Sigmoid colon (tissue), 6 donors: ENCODE measurements at regions not wholly inside any gene's neighbourhood (a gene's known extent, or its start where the extent isn't known, plus 50 kb on each side); places are given as distances from the start of the nearest gene placed in this dataset.
A peak's percentile ranks its signal among the peaks of the same experiment; 100 is the strongest.

Experiments
- DNase-seq: peaks from one replicate; pipeline ENCODE4 v3.0.0-alpha.2; 2019
- H3K27ac ChIP-seq, 4 donors: fragments of 200-600 bp; sonication (generic); one replicate each; pipeline ENCODE4 v1.5.1; 2016 to 2019; ENCODE audit warnings: mild to moderate bottlenecking in 1 of 4
- H3K27me3 ChIP-seq, 3 donors: fragments of 200-600 bp; sonication (generic); one replicate each; pipeline ENCODE4 v1.5.1; 2019; ENCODE audit warnings: mild to moderate bottlenecking in 1 of 3
- H3K36me3 ChIP-seq, 4 donors: fragments of 200-600 bp; sonication (generic); one replicate each; pipeline ENCODE4 v1.5.1; 2016 to 2019
- H3K4me1 ChIP-seq, 4 donors: fragments of 200-600 bp; sonication (generic); one replicate each; pipeline ENCODE4 v1.5.1; 2017 to 2019
- H3K4me3 ChIP-seq, 4 donors: fragments of 200-600 bp; sonication (generic); one replicate each; pipeline ENCODE4 v1.5.1; 2017 to 2019; ENCODE audit warnings: mild to moderate bottlenecking in 2 of 4, moderate library complexity in 1 of 4
- H3K9me3 ChIP-seq, 4 donors: fragments of 200-600 bp in 3 of 4; sonication (generic) in 3 of 4; one replicate each; pipeline versions ENCODE4 v1.5.1 to v1.6.1; 2013 to 2019
- EP300 ChIP-seq, 4 donors: sonication (generic); formaldehyde crosslinking; IDR thresholded peaks; one replicate each; pipeline ENCODE4 v1.6.1; 2017; ENCODE audit warnings: antibody characterized with exemption in 4 of 4
- POLR2A ChIP-seq, 2 donors: fragments of 450-650 bp; IDR thresholded peaks; one replicate each; pipeline ENCODE4 v1.6.1; 2016; ENCODE audit warnings: antibody characterized with exemption in 2 of 2, mild to moderate bottlenecking in 2 of 2, moderate library complexity in 2 of 2
- POLR2AphosphoS5 ChIP-seq, 4 donors: sonication (generic); formaldehyde crosslinking; IDR thresholded peaks; one replicate each; pipeline ENCODE4 v1.6.1; 2017; ENCODE audit warnings: antibody characterized with exemption in 4 of 4
- WGBS, 2 donors: extraction: QIAGEN DNeasy Blood & Tissue Kit; methylation state at CpG; one replicate each; pipeline ENCODE4 v1.1.7; 2013; 5-methylcytosine and 5-hydroxymethylcytosine counted together
- intact Hi-C: fragments of 100-400 bp; cut with DNase I; formaldehyde crosslinking; loops from one replicate; pipeline ENCODE4 v1.15.1; 2023
- TF ChIP-seq, protein P1 (sequence below), 4 experiments: fragments of 450-650 bp in 3 of 4; fragments of 200-600 bp in 1 of 4; IDR thresholded peaks; one replicate each; pipeline ENCODE4 v1.5.1; 2016 to 2019; ENCODE audit warnings: antibody characterized with exemption in 4 of 4, mild to moderate bottlenecking in 3 of 4, moderate library complexity in 2 of 4
- donor health status: healthy with polysubstance abuse.
- donor health status: healthy.

DNA sequence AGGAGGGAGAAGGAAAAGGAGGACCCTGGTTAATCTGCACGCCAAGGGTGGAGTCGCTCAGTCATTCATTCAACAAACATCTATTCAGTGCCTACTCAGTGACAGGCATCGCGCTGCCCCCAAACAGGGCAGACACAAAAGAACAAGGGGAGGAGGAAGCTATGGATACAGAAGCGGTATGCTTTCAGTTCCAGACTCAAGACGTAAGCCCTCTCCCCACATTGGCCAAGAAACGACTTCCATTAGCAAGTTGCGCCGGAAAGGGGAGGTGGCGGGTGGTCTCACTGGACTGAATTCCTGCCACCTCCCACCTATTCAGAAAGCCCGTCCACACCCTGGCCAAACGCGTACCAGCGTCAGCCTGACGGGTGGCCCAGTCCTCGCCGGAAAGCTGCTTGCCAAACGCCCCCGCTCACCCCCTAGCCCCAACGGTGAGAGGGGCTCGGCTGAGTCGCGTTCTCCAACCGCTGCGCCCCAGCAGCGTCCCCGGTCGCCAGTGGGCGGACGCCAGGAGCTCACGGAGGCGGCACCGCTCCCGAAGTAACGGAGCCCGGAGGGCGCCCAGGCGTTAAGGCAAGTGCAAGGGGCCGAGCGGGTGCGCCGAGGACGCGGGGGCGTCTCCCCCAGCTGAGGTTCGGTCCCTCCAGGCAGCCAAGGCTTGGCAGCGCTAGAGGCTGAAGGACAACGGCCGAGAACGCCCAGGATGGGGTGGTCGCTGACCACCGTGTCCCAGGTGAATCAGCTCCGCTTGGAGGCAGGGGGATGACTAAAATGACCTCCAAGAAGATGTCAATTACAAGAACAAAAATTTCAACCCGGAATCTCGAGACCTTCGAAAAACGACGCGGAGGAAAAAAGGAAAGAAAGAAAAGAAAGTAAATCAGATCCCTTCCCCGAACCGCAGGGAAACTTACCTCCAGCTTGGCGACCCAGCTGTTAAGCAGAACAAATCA, 470.7 kb downstream of the SOX9 start:
- H3K4me3 ChIP-seq, result peak overlapping the region; percentile 28 to 51 (median 46)
- no peaks in the 10 kb centered on the region for H3K9me3 ChIP-seq
- H3K36me3 ChIP-seq, result no peaks in the 10 kb centered on the region
- WGBS, 2 donors, result 1 to 2% methylated on average over 62 of the region's 62 CpGs
- peak overlapping the region; percentile 33 to 61 (median 51) for H3K27ac ChIP-seq
- H3K27me3 ChIP-seq, result peaks cover 8 to 60% (median 26%) of the 10 kb centered on the region in 3 donors
- H3K4me1 ChIP-seq, result peaks cover 0 to 18% (median 15%) of the 10 kb centered on the region in 4 donors
- intact Hi-C loops, result no loop called here
- DNase-seq, result no peak
- TF ChIP-seq EP300 (IDR thresholded peaks at IDR 0.05) (no peak), POLR2AphosphoS5 (IDR thresholded peaks at IDR 0.05) (no peak), POLR2A (IDR thresholded peaks at IDR 0.05) (no peak)
- TF ChIP-seq, protein P1, sequence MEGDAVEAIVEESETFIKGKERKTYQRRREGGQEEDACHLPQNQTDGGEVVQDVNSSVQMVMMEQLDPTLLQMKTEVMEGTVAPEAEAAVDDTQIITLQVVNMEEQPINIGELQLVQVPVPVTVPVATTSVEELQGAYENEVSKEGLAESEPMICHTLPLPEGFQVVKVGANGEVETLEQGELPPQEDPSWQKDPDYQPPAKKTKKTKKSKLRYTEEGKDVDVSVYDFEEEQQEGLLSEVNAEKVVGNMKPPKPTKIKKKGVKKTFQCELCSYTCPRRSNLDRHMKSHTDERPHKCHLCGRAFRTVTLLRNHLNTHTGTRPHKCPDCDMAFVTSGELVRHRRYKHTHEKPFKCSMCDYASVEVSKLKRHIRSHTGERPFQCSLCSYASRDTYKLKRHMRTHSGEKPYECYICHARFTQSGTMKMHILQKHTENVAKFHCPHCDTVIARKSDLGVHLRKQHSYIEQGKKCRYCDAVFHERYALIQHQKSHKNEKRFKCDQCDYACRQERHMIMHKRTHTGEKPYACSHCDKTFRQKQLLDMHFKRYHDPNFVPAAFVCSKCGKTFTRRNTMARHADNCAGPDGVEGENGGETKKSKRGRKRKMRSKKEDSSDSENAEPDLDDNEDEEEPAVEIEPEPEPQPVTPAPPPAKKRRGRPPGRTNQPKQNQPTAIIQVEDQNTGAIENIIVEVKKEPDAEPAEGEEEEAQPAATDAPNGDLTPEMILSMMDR (IDR thresholded peaks at IDR 0.05), result no peak

DNA sequence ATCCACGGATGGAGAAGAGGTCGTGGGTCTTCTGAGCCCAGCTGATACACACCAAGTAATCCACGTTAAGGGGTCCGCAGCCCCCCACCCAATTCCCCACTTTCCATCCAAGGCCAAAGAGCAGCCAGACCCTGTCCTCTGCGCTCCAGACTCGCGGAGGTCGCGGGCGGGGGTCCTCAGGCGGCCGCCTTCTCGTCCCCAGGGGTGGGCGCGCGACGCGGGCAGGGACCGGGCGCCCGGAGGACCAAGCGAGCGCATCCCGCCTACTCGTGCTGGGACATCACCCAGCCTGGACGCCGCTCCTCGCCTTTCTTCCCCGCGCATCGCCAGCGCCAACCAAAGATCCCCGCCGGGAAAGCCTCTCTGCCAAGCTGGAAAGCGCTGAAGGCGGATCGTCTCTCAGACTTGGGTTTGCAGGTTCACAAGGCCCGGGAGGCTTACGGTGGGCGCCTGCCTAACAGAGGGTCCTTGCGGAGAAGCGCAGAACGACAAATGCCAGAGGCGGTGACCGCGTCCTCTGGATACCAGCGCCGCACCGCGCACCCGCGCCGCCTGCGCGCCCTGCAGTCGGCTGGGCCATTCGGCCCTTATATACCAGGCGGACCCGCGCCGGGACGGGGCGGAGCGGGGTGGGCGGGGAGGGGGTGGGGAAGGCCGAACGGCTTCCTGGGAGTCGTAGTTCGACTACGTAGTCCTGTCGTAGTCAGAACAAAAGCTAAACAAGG, 471.6 kb downstream of the SOX9 start:
- Histone ChIP-seq H3K36me3 (no peaks in the 10 kb centered on the region), H3K27me3 (peaks cover 8 to 60% (median 26%) of the 10 kb centered on the region in 3 donors), H3K4me3 (peak overlapping the region; percentile 28 to 51 (median 46)), H3K9me3 (no peaks in the 10 kb centered on the region), H3K4me1 (peaks cover 0 to 18% (median 15%) of the 10 kb centered on the region in 4 donors), H3K27ac (peak overlapping the region; percentile 33 to 61 (median 51))
- TF ChIP-seq, protein P1 (IDR thresholded peaks at IDR 0.05), result no peak
- TF ChIP-seq POLR2A (IDR thresholded peaks at IDR 0.05) (peak; percentile 58 to 93), POLR2AphosphoS5 (IDR thresholded peaks at IDR 0.05) (peak; percentile 71 to 93 (median 91)), EP300 (IDR thresholded peaks at IDR 0.05) (no peak)
- DNase-seq, result no peak
- intact Hi-C loops, result no loop called here
- WGBS, 2 donors, result 1% methylated on average over 71 of the region's 71 CpGs

DNA sequence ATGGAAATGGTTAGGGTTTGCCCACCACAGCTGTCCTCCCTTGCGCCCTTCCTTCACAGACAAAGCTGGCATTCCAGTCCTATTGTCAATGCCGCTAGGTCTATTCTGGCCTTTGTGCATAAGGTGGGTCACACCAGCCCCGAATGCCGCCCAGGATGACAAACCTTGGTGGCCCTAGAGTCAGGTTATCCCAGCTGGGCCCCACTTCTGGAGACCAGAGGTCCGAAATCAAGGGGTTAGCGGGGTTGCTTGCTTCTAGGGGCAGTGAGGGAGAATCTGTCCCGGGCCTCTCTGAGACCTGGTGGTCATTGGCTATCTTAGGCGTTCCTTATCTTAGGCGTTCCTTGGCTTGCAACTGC, 472.1 kb downstream of the SOX9 start:
- 68 to 82% methylated on average over 9 of the region's 9 CpGs for WGBS, 2 donors
- Histone ChIP-seq H3K27me3 (peaks cover 8 to 55% (median 26%) of the 10 kb centered on the region in 3 donors), H3K27ac (no peak overlapping the region), H3K4me3 (peak overlapping the region in 2 of 4 donors; percentile 42 to 51), H3K9me3 (no peaks in the 10 kb centered on the region), H3K36me3 (no peaks in the 10 kb centered on the region), H3K4me1 (peaks cover 0 to 18% (median 15%) of the 10 kb centered on the region in 4 donors)
- no peak for DNase-seq
- intact Hi-C loops, result no loop called here
- TF ChIP-seq POLR2A (IDR thresholded peaks at IDR 0.05) (no peak), POLR2AphosphoS5 (IDR thresholded peaks at IDR 0.05) (no peak), EP300 (IDR thresholded peaks at IDR 0.05) (no peak)
- TF ChIP-seq, protein P1 (IDR thresholded peaks at IDR 0.05), result no peak

DNA sequence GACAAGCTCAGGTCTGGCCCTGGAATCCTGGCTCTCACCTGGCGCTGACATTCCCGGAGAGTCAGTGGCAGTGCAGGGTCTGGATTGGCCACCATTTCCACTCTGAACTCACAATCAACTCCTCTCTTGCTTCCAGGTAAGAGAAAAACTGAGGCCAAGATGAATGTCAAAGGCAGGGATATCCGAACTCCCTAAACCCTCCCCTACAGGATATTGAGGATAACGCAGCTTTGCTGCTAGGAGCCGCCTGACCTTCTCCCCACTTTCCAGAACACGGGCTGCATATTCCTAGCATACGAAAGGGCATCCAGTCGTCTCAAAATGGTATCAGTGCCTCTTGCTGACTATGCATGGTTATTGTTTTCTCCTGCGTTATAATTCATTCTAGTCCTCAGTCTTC, 473.4 kb downstream of the SOX9 start:
- 69 to 74% methylated on average over 9 of the region's 9 CpGs for WGBS, 2 donors
- no peak overlapping the region for H3K4me3 ChIP-seq
- peaks cover 8 to 52% (median 26%) of the 10 kb centered on the region in 3 donors for H3K27me3 ChIP-seq
- DNase-seq, result no peak
- TF ChIP-seq EP300 (IDR thresholded peaks at IDR 0.05) (no peak), POLR2AphosphoS5 (IDR thresholded peaks at IDR 0.05) (no peak), POLR2A (IDR thresholded peaks at IDR 0.05) (no peak)
- TF ChIP-seq, protein P1 (IDR thresholded peaks at IDR 0.05), result no peak
- no peak overlapping the region for H3K27ac ChIP-seq
- no peaks in the 10 kb centered on the region for H3K9me3 ChIP-seq
- intact Hi-C loops, result no loop called here
- H3K36me3 ChIP-seq, result no peaks in the 10 kb centered on the region
- peaks cover 0 to 18% (median 15%) of the 10 kb centered on the region in 4 donors for H3K4me1 ChIP-seq
